Body of pancreas (tissue), 4 donors: ENCODE measurements at regions not wholly inside any gene's neighbourhood (a gene's known extent, or its start where the extent isn't known, plus 50 kb on each side); places are given as distances from the start of the nearest gene placed in this dataset.

Experiments used
- CTCF ChIP-seq, 7 experiments: fragments of 450-650 bp in 4 of 7; fragments of 200-600 bp in 3 of 7; sonication (generic) in 3 of 7; IDR thresholded peaks; one replicate each; pipeline ENCODE4 v1.5.1; 2016 to 2019; ENCODE audit warnings: antibody characterized with exemption in 7 of 7
- POLR2A ChIP-seq, 3 donors: fragments of 450-650 bp; IDR thresholded peaks; one replicate each; pipeline ENCODE4 v1.6.1; 2016; ENCODE audit warnings: antibody characterized with exemption in 3 of 3, mild to moderate bottlenecking in 2 of 3

GRCh38 chr5:130805648-130806047 is 359.4 kb downstream of the HINT1 start:
- no peak for TF ChIP-seq CTCF (IDR thresholded peaks at IDR 0.05)
- no peak for TF ChIP-seq POLR2A (IDR thresholded peaks at IDR 0.05)
